ENCODE measurements at regions not wholly inside any gene's neighbourhood (a gene's known extent, or its start where the extent isn't known, plus 50 kb on each side); places are given as distances from the start of the nearest gene placed in this dataset.

GRCh38 chr3:65083240-65083639 lies 395.4 kb upstream of the ADAMTS9 start:
- DNase-seq (ENCODE audit: low read depth), result peak; percentile 4
- H3K4me3 ChIP-seq (ENCODE audit: low read length), result no peak overlapping the region
- TF ChIP-seq CTCF (conservative IDR thresholded peaks at IDR 0.05; ENCODE audit: low read length), result no peak

- no peak for TF ChIP-seq CTCF (conservative IDR thresholded peaks at IDR 0.05; ENCODE audit: low read length)
These were observed 393.7 kb upstream of the ADAMTS9 start for GRCh38 chr3:65081536-65081935.

GRCh38 chr3:65080432-65080831 lies 392.6 kb upstream of the ADAMTS9 start:
- DNase-seq (ENCODE audit: low read depth), result no peak
- TF ChIP-seq CTCF (conservative IDR thresholded peaks at IDR 0.05; ENCODE audit: low read length), result no peak
- no peak overlapping the region for H3K4me3 ChIP-seq (ENCODE audit: low read length)

More at GRCh38 chr3:65081536-65081935, 393.7 kb upstream of the ADAMTS9 start:
- no peak overlapping the region for H3K4me3 ChIP-seq (ENCODE audit: low read length)
- no peak for DNase-seq (ENCODE audit: low read depth)

- TF ChIP-seq CTCF (conservative IDR thresholded peaks at IDR 0.05; ENCODE audit: low read length), result no peak
These were observed 391.8 kb upstream of the ADAMTS9 start for GRCh38 chr3:65079560-65079959.

GRCh38 chr3:65078748-65079147 lies 390.9 kb upstream of the ADAMTS9 start:
- DNase-seq (ENCODE audit: low read depth), result no peak
- TF ChIP-seq CTCF (conservative IDR thresholded peaks at IDR 0.05; ENCODE audit: low read length), result no peak
- H3K4me3 ChIP-seq (ENCODE audit: low read length), result no peak overlapping the region

More at GRCh38 chr3:65079560-65079959, 391.8 kb upstream of the ADAMTS9 start:
- no peak for DNase-seq (ENCODE audit: low read depth)
- H3K4me3 ChIP-seq (ENCODE audit: low read length), result no peak overlapping the region

GRCh38 chr3:65077124-65077523 lies 389.3 kb upstream of the ADAMTS9 start:
- TF ChIP-seq CTCF (conservative IDR thresholded peaks at IDR 0.05; ENCODE audit: low read length), result no peak
- no peak for DNase-seq (ENCODE audit: low read depth)

GRCh38 chr3:65070968-65071367 lies 383.2 kb upstream of the ADAMTS9 start:
- TF ChIP-seq CTCF (conservative IDR thresholded peaks at IDR 0.05; ENCODE audit: low read length), result no peak
- H3K4me3 ChIP-seq (ENCODE audit: low read length), result no peak overlapping the region
- DNase-seq (ENCODE audit: low read depth), result no peak

More at GRCh38 chr3:65077124-65077523, 389.3 kb upstream of the ADAMTS9 start:
- no peak overlapping the region for H3K4me3 ChIP-seq (ENCODE audit: low read length)

All from AG10803 (cell line).